HG03103 (cell line): ENCODE measurements at regions not wholly inside any gene's neighbourhood (a gene's known extent, or its start where the extent isn't known, plus 50 kb on each side); places are given as distances from the start of the nearest gene placed in this dataset.
"Not testable (repeated sequence)": the region's sequence is repeated elsewhere in the genome, so short reads cannot be mapped to it uniquely, and the experiment has no call there.

Source experiments
- ATAC-seq: cut with Tn5 transposase; IDR thresholded peaks from one replicate; pipeline ENCODE4 v1.9.1; 2021; ENCODE audit warnings: low read depth; ENCODE audit not compliant: unreplicated experiment

DNA sequence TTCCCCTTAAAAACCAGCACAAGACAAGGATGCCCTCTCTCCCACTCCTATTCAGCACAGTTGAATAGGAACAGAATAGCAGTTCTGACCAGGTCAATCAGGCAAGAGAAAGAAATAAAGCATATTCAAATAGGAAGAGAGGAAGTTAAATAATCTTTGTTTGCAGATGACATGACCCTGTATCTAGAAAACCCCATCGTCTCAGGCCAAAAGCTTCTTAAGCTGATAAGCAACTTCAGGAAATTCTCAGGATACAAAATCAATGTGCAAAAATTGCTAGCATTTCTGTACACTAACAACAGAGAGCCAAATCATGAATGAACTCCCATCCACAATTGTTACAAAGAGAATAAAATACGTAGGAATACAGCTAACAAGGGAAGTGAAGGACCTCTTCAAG lies 394.1 kb upstream of the NFIA start:
- not testable (repeated sequence) for ATAC-seq

DNA sequence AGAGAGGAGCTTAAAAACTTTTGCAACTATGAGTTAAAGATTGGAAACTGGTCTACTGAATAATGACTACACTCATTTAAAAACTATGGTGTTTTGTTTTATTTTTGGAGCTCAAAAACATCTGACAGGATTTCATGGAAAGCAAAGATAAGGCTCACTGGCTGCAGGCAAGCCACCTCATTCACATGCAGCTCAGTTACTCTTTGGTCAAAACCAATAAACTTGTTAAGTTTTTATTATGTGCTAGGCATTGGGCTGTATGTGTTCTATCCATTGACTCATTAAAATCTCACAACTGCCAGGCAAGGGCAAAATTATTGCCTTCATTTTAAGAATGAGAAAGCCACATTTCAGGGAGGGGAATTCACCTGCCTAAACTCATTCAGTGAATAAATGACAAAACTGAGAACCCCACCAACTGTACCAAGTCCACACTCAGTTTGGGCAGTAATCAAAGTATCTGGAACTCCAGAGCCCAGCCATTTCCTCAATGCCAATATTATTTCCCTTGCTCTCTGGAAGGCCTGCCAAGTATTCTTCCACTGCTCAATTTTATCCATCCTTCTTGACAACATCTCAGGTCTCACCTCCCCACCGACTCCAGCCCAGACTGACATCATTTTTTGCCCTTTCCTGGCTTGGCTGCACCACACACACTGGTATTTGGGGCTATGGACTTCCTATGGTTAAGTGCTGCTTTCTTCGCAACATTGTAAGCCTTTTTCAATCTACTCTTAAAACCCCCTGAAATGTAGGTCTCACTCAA lies 401.1 kb upstream of the NFIA start:
- no peak for ATAC-seq

DNA sequence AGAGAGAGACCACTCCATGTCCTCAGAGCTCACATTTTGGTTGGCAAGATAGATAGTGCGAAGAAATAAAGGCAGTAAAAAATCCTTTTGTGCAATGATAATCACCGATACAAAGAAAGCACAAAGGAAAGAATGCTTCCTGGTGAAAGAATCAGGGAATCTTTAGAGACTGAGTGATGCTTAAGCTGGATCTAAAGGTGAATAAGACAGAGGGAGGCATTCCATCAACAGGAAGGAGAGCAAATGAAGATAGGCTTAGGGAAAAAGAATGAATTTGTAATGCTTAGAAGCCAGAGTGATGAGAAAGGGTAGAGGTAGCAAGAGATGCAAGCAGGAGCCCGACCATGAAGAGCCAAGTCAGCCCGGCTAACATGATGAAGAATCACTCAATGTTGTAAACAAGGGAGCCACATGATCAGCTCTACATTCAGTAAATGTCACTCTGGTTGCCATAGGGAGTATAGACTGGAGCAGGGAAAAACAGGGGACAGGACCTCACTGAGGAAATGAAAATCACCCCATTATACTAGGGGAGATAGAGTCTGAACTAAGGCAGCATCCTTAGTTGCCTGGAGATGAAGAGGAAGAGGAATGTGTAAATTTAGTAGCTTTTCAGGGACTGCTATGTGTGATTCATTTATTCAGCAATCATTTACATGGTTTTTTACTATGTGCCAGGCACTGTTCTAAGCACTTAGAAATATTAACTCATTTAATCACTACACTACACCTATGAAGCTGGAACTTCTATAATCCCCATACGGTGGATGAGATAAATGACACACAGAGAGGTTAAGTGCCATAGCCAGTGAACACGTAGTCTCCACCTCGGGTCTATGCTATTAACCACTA lies 402.6 kb upstream of the NFIA start:
- no peak for ATAC-seq

DNA sequence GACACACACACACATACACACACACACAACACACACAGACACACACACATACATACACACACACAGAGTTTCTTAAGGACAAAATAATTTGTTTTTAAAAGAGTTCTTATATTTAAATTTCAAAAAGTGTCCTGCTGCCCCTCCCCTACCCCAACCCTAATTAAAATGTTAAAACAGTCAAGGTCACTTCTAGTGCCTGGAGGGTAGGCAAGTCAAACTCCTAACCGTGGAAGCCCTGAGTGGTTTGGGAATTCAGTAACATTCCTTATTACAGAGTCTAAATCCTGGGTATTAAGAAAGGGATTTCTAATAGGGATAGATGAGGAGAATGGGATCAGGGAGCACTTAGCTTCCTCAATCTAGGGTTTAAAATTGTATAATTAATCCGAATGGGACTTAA lies 403.6 kb upstream of the NFIA start:
- no peak for ATAC-seq

DNA sequence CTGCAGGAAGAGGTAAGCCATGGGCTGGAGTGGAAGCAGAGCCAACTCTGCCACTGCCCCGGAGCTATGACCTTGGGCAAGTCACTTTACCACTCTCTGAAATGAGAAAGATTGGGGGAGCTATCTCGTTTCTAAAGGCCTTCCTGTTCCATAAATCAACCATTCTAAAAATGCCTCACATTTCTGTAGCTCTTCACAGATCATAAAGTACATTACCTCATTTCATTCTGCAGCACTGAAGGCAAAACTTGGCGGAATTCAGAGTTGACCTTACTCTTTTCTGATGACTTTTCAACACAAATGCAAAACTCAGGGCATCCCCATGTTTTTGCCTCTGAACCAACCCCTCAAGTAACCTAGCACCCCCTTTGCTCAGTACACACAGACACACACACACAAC lies 404.0 kb upstream of the NFIA start:
- no peak for ATAC-seq

DNA sequence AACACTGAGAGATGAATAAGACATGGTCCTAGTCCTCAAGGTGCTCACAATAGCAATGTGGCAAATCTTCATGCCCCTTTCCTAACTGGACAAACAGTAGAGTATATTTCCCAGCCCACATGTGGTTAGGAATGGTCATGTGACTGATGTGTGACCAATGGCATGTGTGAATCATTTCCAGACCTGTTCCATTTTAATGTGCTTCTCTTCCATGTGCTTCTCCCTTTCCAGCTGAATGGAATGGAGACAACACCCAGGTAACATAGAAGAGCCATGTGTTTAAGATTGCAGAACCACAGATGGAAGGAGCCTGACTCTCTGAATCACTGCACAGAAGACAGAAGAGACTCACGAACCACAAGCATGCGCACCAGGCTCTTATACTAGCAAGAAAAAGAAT lies 409.9 kb upstream of the NFIA start:
- ATAC-seq: no peak

DNA sequence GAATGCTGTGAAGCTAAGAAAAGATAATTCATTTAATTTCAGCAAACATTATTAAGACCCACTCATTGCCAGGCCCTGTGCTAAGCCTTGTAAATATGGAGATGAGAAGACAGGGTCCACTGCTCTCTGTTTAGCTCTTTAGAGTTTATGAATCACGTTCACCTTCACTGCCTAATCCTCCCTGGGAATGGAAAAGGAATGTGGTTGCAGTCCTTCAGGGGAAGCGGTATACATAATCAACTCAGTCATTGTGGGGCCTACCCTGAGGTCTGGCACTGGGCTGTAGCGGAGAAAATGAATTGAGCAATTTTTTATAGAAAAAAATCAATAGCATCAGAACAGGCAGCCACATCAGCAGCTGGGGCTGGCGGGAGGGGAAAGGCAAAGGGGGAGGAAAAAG lies 412.1 kb upstream of the NFIA start:
- ATAC-seq: no peak

DNA sequence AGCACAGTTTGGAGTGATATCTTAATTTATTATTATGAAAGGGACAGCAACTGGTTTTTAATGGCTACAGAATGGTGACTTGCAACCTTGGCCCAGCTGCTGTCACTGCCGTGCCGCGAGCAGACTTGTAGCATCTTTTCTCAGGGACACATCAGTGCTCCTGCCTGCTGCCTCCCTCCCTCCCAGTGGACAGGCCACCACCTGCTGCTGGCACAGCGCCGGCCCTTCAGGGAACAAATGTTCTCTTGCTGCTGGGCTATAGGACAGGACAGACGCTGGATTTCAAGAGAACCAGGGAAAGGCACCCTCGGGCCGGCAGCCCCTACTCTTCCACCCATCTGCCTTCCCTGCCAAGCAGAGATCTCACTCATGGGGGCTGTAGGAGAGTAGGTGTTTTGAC lies 413.8 kb upstream of the NFIA start:
- ATAC-seq: no peak

DNA sequence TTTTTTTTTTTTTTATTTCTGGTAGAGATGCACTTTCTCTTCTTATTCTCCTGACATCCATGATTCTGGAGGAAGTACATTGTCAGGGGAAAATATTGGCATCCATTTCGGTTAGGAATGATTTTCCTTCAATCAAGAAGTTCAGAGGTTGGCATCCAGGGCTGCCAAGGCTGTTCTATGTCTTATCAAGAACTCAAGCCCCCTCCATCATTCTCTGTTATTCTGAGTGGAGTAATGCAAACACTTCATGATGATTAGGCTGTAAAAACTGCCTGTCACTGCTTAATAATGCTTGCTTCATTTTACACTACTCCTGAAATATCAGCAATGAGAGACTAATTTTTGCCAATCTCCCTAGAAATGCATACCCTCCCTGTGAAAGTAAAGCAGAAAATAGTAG lies 417.1 kb upstream of the NFIA start:
- no peak for ATAC-seq

DNA sequence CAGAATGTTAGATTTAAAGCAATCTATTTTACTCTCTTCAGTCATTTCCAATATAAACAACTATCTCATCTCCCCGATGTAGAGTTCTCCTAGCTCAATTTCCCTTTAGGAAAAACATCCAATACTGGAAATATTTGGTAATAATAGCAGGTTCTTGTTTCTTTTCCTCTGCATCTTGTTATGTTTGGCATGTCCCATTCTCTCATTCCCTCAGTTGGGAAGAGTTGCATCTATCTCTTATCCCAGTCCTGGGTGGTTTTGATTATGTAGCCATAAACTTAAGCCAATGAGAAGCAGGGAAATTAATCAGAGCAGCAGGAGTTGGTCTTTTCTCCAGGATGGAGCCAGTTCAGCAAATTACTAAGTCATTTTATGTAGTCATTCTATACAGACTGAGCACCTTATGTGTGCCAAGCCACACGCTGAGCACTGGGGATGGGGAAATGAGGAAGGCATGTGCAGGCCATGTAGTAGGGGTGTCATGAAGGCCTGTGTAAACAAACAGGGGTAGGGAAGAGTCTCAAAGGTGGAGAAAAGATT lies 418.2 kb upstream of the NFIA start:
- ATAC-seq: no peak

DNA sequence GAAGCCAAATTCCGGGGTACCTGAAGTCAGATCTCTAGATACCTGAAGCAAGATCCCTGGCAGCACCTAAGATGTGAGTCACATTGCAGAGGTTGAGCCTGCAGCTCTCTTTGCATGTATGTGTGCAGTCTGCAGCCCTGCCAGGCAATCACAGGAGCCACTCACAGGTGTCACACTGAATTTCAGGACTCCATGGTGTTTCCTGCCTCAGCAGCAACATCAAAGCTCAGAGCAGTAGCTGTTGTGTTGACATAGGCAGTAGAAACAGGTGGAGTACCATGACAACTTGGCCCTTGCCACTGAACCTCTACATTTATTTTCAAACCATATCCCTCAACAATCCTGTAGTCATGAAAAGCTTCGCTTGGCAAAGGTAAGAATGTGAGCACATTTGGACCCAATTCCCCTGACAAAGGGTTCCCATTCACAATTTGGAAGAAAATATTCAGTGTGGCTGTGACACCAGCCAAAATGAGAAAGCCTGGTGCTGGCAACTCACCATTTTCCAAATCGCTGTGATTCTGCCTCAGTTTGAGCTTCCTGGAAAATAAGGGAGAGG lies 419.8 kb upstream of the NFIA start:
- no peak for ATAC-seq

DNA sequence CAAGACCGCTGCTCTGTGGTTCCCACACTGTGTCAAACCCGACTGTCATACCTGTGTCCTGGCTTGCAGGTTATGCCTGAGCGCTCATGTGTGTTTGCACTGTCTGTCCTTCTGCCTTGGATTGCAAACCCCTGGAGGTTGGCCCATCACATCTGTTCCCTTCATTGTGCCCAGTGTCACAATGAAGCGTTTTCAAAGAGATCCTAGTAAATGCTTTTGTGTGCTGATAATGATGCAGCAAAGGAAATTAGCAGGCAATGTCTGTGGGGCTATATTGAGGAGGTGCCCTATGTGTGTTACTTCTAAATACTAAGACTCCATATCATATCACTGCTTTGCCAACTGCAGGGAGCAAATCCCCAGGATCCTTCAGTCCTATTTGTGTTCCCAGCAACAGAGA lies 424.4 kb upstream of the NFIA start:
- no peak for ATAC-seq

DNA sequence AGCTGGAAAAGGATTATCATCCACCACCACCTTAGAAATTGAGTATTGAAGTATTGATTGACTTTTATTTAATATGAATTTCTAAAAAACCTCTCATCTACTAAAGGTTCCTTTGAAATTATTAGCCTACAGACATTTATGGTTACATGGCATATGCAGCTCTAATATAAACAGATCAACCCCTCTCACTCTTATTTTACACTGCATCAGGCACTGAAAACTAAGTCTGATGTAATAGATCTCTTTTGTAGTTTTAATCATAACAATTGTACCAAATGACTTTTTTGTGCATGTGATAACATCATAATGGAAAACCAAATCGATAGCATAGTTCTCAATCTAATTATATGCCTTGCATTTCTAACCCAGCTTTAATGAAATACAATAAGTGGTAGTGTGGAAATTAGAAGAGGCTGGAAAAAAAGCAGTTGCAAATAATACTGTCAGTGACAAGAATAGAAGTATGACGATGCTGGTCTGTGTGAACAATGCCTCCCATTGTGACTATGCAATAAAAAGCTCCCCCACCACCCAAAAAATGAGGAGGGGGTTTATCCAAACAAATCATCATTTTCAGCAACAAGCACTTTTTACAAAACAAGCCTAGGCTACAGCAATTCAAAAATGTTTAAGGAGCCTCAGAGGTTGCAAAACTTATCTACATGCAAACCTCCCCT lies 426.5 kb upstream of the NFIA start:
- no peak for ATAC-seq

DNA sequence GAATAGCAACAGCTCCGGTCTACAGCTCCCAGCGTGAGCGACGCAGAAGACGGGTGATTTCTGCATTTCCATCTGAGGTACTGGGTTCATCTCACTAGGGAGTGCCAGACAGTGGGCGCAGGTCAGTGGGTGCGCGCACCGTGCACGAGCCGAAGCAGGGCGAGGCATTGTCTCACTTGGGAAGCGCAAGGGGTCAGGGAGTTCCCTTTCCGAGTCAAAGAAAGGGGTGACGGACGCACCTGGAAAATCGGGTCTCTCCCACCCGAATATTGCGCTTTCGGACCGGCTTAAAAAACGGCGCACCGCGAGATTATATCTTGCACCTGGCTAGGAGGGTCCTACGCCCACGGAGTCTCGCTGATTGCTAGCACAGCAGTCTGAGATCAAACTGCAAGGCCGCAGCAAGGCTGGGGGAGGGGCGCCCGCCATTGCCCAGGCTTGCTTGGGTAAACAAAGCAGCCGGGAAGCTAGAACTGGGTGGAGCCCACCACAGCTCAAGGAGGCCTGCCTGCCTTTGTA lies 442.3 kb upstream of the NFIA start:
- not testable (repeated sequence) for ATAC-seq

DNA sequence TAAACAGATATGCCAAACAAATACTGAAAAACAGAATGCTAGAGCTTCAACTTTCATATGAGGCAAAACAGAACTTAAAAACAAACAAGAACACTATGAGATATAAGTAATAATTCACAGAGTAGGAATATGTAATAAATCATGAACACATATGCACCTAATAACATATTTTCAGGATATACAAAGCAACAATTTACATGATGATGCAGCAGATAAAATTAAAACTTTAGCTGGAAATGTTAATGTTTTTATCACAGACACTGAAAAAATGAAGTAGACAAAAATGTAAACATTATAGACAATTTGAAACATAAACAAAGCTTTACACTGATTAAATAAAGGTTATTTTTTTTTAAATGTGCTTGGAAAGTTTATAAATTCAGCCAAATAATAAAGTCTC lies 443.1 kb upstream of the NFIA start:
- ATAC-seq: no peak

DNA sequence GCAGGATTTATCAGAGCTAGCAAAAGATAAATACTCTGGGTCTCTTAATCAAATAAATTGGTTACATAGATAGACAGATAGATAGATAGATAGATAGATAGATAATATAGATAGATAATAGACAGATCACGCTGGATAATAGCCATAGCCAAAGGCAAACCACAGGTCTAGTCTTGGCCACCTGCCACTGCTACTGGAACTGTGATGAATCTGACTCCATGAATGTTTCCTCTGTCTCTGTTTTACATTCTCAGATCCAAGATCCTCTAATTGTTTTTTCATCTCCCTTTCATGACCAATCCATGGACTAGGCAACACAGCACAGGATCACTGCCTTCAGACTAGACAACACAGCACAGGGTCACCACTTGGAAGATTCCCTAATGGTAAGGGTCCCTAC lies 444.7 kb upstream of the NFIA start:
- ATAC-seq: no peak

DNA sequence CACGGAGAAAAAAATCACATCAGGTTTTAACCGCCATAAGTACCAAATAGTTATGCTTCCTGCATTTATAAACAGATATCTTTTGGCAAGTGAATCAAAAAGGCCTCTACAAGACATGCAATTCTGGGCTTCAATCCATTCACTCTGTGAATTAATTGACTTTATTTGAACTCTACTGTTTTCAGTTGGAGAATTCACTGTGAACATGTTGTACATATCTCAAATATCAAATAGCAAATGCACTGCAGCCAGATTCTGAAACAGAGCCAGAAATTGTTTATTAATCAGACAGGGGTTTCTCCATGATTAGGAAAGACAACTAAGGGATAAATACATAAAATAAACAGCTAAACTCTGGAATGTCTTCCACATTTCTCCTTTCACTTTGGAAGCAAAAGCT lies 445.4 kb upstream of the NFIA start:
- no peak for ATAC-seq

DNA sequence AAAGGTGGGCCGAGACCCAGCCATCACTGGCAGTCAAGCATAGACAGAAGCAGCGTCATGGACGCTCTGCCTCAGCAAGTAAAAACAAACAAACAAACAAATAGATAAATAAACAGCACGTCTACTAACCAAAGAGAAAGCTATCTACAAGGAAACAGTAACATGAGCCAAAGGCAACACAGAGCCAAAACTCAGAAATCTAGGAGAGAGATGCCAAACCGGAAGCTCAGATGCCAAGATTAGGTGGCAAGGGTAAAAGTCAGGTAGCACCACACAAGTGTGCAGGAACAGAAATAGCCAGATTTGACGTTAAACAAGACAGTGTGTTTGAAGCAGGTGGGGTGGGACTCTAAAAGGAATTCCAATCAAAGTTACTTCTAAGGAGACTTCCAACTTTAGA lies 448.3 kb upstream of the NFIA start:
- no peak for ATAC-seq

DNA sequence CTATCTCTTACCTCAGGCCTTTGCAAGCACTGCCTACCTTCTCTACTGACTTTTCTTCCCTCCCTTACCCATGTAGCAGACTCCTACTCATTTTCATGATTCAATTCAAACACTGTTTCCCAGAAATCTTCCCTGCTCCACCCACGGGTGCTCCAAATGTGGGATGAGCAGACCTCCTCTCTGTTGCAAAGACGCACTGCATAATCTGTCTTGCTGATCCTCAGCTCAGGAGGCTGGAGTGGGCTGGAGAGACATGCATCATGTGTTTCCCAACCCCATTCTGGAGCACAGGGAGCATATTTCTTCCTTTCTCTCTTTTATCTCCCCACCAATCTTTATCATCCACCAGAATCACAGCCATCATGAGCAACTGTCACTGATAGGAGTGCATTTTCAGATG lies 459.9 kb upstream of the NFIA start:
- ATAC-seq: no peak

DNA sequence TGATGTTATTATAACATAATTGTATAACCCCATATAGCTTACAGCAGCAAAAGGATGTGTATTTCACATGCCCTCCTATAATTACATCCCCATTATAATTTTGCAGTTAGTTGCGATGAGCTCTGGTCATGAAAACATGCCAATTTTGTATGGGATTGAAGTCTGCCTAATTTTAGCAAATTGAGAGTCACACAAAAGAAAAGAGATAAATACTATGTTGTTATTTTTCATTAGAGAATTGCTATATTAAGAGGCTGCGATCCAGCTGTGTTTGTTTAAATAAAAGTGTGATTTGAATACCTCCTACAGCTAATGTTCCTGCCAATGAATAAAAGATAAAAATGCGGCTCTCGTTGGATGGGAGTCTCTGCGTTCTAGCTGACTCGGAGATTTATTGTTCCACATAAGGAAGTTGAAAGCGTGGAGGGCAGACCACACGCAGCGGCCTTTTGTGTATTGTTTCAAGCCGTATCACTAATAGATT lies 461.0 kb upstream of the NFIA start:
- ATAC-seq: no peak

DNA sequence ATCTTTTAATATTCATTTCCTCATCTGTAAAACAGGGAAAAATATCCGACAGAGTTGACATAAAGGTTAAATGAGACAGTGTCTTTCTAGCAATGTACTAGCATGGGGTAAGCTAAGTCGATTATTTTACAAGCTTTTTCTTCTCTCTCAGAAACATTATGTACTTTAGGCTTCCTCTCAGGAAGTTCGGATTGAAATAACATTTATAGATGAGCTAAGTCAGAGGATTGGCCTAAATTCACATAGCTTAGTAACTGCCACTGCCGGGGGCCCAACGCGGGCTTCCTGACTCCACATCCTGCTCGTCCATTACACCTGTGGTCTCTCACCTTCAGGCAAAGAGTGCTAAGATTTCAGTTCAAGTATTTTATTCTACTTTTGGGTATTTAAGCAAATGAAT lies 462.3 kb upstream of the NFIA start:
- no peak for ATAC-seq
